ENCODE measurements at regions not wholly inside any gene's neighbourhood (a gene's known extent, or its start where the extent isn't known, plus 50 kb on each side); places are given as distances from the start of the nearest gene placed in this dataset.

DNA sequence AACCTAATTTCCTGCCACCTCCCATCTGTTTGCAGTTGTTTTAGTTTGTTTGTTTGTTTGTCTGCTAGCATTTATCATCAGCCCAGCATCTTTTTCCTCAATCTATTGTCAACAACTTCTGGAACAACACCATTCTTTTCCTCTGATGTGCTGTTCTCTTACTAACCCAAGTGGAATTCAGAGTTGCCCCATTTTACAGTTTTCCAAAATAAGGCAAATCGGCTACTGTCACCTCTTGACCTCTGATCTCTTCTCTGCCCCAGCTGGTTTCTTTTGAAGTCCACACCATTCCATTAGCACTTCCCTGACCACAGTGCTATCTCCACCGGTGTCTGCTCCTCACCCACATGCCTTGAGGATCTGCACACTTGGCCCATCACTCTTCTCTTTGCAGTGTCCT, 102.4 kb downstream of the EFNB2 start:
- TF ChIP-seq, protein P1, sequence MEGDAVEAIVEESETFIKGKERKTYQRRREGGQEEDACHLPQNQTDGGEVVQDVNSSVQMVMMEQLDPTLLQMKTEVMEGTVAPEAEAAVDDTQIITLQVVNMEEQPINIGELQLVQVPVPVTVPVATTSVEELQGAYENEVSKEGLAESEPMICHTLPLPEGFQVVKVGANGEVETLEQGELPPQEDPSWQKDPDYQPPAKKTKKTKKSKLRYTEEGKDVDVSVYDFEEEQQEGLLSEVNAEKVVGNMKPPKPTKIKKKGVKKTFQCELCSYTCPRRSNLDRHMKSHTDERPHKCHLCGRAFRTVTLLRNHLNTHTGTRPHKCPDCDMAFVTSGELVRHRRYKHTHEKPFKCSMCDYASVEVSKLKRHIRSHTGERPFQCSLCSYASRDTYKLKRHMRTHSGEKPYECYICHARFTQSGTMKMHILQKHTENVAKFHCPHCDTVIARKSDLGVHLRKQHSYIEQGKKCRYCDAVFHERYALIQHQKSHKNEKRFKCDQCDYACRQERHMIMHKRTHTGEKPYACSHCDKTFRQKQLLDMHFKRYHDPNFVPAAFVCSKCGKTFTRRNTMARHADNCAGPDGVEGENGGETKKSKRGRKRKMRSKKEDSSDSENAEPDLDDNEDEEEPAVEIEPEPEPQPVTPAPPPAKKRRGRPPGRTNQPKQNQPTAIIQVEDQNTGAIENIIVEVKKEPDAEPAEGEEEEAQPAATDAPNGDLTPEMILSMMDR (IDR thresholded peaks at IDR 0.05; ENCODE audit: low read depth, low read length), result no peak
- TF ChIP-seq EZH2phosphoT487 (IDR thresholded peaks at IDR 0.05; ENCODE audit: low read depth), result no peak
- no peak overlapping the region for H3K4me2 ChIP-seq (ENCODE audit: low read length)
- H3K4me1 ChIP-seq (ENCODE audit: low read length), result no peaks in the 10 kb centered on the region
- no peaks in the 10 kb centered on the region for H3K27me3 ChIP-seq (ENCODE audit: low read depth, low read length)
- no peaks in the 10 kb centered on the region for H4K20me1 ChIP-seq (ENCODE audit: insufficient read depth, low read length)
- H3K9me3 ChIP-seq (ENCODE audit: insufficient read depth, low read length), result no peaks in the 10 kb centered on the region
- no peak overlapping the region for H2AFZ ChIP-seq (ENCODE audit: low read depth, low read length)
- H3K27ac ChIP-seq (ENCODE audit: low read length), result no peak overlapping the region
- H3K4me3 ChIP-seq (ENCODE audit: low read length), result no peak overlapping the region
- H3K9ac ChIP-seq (ENCODE audit: low read length), result no peak overlapping the region
- H3K36me3 ChIP-seq (replicated peaks; ENCODE audit: low read depth, low read length), result no peaks in the 10 kb centered on the region
- H3K79me2 ChIP-seq (ENCODE audit: low read length), result no peaks in the 10 kb centered on the region

DNA sequence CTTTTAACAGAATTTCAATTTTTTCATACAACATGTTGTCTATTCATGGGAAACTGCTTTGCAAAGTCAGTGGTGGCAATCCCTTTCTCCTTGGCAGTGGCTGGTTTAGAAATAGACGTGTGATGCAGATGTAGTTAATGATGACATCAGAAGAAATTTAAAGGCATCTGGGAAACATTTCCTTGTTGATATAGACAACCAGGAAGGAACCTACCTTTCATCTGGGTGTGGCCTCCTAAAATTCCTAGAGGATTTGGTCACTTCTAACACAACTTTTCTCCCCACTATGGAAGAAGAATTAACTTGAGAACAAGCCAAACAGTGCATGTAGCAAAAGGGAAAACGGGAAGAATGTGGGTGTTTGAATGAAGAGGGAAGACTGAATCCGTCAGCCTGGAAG, 102.8 kb downstream of the EFNB2 start:
- Histone ChIP-seq H3K4me2 (ENCODE audit: low read length) (no peak overlapping the region), H3K4me1 (ENCODE audit: low read length) (no peaks in the 10 kb centered on the region), H3K9ac (ENCODE audit: low read length) (no peak overlapping the region), H3K27me3 (ENCODE audit: low read depth, low read length) (no peaks in the 10 kb centered on the region), H3K27ac (ENCODE audit: low read length) (no peak overlapping the region), H2AFZ (ENCODE audit: low read depth, low read length) (no peak overlapping the region), H3K9me3 (ENCODE audit: insufficient read depth, low read length) (no peaks in the 10 kb centered on the region), H4K20me1 (ENCODE audit: insufficient read depth, low read length) (no peaks in the 10 kb centered on the region), H3K36me3 (replicated peaks; ENCODE audit: low read depth, low read length) (no peaks in the 10 kb centered on the region), H3K4me3 (ENCODE audit: low read length) (no peak overlapping the region), H3K79me2 (ENCODE audit: low read length) (no peaks in the 10 kb centered on the region)
- no peak for TF ChIP-seq EZH2phosphoT487 (IDR thresholded peaks at IDR 0.05; ENCODE audit: low read depth)
- TF ChIP-seq, protein P1 (IDR thresholded peaks at IDR 0.05; ENCODE audit: low read depth, low read length), result no peak

DNA sequence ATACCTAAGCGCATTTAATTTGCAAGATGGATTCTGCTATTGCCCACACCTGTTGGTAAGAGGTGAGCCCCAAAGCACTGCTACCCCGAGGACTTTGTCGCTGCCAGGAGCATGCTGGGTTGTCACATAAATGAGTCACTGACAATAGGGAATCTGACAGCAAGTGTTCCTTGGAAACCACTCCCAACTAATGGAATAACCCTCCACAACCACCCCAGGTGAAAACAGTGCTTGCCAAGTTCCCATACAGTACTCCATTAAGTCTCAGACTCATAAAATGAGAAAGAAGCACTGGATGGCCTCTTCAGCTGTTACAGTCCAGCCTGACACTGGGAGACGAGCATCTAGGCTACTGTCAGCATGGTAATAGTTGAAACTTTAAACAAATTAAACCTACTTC, 108.6 kb downstream of the EFNB2 start:
- no peak for TF ChIP-seq EZH2phosphoT487 (IDR thresholded peaks at IDR 0.05; ENCODE audit: low read depth)
- TF ChIP-seq, protein P1 (IDR thresholded peaks at IDR 0.05; ENCODE audit: low read depth, low read length), result no peak
- H3K36me3 ChIP-seq (replicated peaks; ENCODE audit: low read depth, low read length), result no peaks in the 10 kb centered on the region
- H3K4me1 ChIP-seq (ENCODE audit: low read length), result no peaks in the 10 kb centered on the region
- H3K9ac ChIP-seq (ENCODE audit: low read length), result no peak overlapping the region
- H2AFZ ChIP-seq (ENCODE audit: low read depth, low read length), result no peak overlapping the region
- H3K4me2 ChIP-seq (ENCODE audit: low read length), result no peak overlapping the region
- no peak overlapping the region for H3K4me3 ChIP-seq (ENCODE audit: low read length)
- no peaks in the 10 kb centered on the region for H3K79me2 ChIP-seq (ENCODE audit: low read length)
- no peaks in the 10 kb centered on the region for H4K20me1 ChIP-seq (ENCODE audit: insufficient read depth, low read length)
- H3K27me3 ChIP-seq (ENCODE audit: low read depth, low read length), result no peaks in the 10 kb centered on the region
- H3K9me3 ChIP-seq (ENCODE audit: insufficient read depth, low read length), result no peaks in the 10 kb centered on the region
- H3K27ac ChIP-seq (ENCODE audit: low read length), result no peak overlapping the region

DNA sequence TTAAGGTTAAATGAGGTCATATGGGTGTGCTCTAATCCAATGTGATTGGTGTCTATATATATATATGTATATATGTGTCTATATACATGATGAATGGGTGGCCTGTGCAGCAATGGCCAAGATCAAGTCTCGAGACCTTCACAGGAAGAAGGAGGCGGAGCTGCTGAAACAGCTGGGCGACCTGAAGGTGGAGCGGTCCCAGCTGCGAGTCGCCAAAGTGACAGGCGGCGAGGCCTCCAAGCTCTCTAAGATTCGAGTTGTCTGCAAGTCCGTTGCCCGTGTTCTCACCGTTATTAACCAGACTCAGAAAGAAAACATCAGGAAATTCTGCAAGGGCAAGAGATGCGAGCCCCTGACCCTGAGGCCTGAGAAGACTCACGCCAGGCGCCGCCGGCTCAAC, 109.8 kb downstream of the EFNB2 start:
- H3K4me2 ChIP-seq (ENCODE audit: low read length), result no peak overlapping the region
- no peaks in the 10 kb centered on the region for H4K20me1 ChIP-seq (ENCODE audit: insufficient read depth, low read length)
- H3K4me1 ChIP-seq (ENCODE audit: low read length), result no peaks in the 10 kb centered on the region
- H3K9me3 ChIP-seq (ENCODE audit: insufficient read depth, low read length), result no peaks in the 10 kb centered on the region
- TF ChIP-seq EZH2phosphoT487 (IDR thresholded peaks at IDR 0.05; ENCODE audit: low read depth), result no peak
- TF ChIP-seq, protein P1 (IDR thresholded peaks at IDR 0.05; ENCODE audit: low read depth, low read length), result no peak
- H3K27me3 ChIP-seq (ENCODE audit: low read depth, low read length), result no peaks in the 10 kb centered on the region
- H3K36me3 ChIP-seq (replicated peaks; ENCODE audit: low read depth, low read length), result no peaks in the 10 kb centered on the region
- H2AFZ ChIP-seq (ENCODE audit: low read depth, low read length), result no peak overlapping the region
- no peak overlapping the region for H3K27ac ChIP-seq (ENCODE audit: low read length)
- H3K79me2 ChIP-seq (ENCODE audit: low read length), result no peaks in the 10 kb centered on the region
- no peak overlapping the region for H3K9ac ChIP-seq (ENCODE audit: low read length)
- no peak overlapping the region for H3K4me3 ChIP-seq (ENCODE audit: low read length)

Measured in OCI-LY3 (cell line).